Esophagus mucosa (tissue), 1 donor: ENCODE measurements at regions not wholly inside any gene's neighbourhood (a gene's known extent, or its start where the extent isn't known, plus 50 kb on each side); places are given as distances from the start of the nearest gene placed in this dataset.

Source experiments
- ATAC-seq: fragments of 200-7000 bp; cut with Tn5 transposase; one replicate; pipeline ENCODE4 v1.9.1; 2020
- donor health status: DM: yes; HTN: yes; CAD: no.

- no peak for ATAC-seq
These were observed 56.2 kb upstream of the RMDN2 start for GRCh38 chr2:37868866-37869265.

- ATAC-seq, result no peak
These were observed 55.8 kb upstream of the RMDN2 start for GRCh38 chr2:37869304-37869703.

- no peak for ATAC-seq
These were observed 55.3 kb upstream of the RMDN2 start for GRCh38 chr2:37869771-37870170.

GRCh38 chr2:37870829-37871228 lies 54.3 kb upstream of the RMDN2 start:
- ATAC-seq, result peak; percentile 36

GRCh38 chr2:37871456-37872191 lies 53.5 kb upstream of the RMDN2 start:
- ATAC-seq, result peak; percentile 79

- no peak for ATAC-seq
These were observed 52.8 kb upstream of the RMDN2 start for GRCh38 chr2:37872192-37872750.

GRCh38 chr2:37873229-37873628 lies 51.9 kb upstream of the RMDN2 start:
- ATAC-seq, result no peak

- ATAC-seq, result no peak
These were observed 51.2 kb upstream of the RMDN2 start for GRCh38 chr2:37873749-37874330.

- no peak for ATAC-seq
These were observed 50.6 kb upstream of the RMDN2 start for GRCh38 chr2:37874470-37874869.
